ENCODE measurements at regions not wholly inside any gene's neighbourhood (a gene's known extent, or its start where the extent isn't known, plus 50 kb on each side); places are given as distances from the start of the nearest gene placed in this dataset.

DNA sequence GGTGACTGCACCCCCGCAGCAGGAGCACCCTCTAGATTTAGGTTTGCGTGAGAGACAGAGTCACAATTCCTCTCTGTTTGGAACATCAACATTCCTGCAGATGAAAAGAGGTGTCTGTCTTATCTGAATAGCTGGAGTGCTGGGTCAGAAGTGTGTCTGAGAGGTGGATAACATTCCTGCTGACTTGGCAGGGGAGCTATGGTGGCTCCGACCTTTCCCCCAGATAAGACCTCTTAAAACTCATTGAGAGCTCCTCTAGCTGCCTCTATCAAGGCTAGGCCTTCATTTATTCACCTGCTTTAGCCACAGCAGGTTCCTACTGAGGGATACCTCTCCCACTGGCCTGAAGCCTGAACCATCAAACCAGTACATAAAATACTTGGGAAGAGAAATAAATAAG is 615.5 kb downstream of the LRRC70 start:
- TF ChIP-seq, protein P1, sequence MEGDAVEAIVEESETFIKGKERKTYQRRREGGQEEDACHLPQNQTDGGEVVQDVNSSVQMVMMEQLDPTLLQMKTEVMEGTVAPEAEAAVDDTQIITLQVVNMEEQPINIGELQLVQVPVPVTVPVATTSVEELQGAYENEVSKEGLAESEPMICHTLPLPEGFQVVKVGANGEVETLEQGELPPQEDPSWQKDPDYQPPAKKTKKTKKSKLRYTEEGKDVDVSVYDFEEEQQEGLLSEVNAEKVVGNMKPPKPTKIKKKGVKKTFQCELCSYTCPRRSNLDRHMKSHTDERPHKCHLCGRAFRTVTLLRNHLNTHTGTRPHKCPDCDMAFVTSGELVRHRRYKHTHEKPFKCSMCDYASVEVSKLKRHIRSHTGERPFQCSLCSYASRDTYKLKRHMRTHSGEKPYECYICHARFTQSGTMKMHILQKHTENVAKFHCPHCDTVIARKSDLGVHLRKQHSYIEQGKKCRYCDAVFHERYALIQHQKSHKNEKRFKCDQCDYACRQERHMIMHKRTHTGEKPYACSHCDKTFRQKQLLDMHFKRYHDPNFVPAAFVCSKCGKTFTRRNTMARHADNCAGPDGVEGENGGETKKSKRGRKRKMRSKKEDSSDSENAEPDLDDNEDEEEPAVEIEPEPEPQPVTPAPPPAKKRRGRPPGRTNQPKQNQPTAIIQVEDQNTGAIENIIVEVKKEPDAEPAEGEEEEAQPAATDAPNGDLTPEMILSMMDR (IDR thresholded peaks at IDR 0.05; ENCODE audit: low read length) = no peak
- TF ChIP-seq EZH2 (IDR thresholded peaks at IDR 0.05; ENCODE audit: borderline replicate concordance, low read length) = no peak

All from OCI-LY1 (cell line).